DMS153 treated with DMSO at 0.1 percent for 48 hours (cell line): ENCODE measurements at regions not wholly inside any gene's neighbourhood (a gene's known extent, or its start where the extent isn't known, plus 50 kb on each side); places are given as distances from the start of the nearest gene placed in this dataset.

Source experiments
- DNase-seq: peaks from one replicate; lab custom pipeline; 2025; ENCODE audit not compliant: unreplicated experiment; lab: John Stamatoyannopoulos, UW

GRCh38 chr6:140571145-140571544, 1196.7 kb upstream of the CITED2 start:
- DNase-seq, result no peak

GRCh38 chr6:140567466-140567865, 1193.0 kb upstream of the CITED2 start:
- no peak for DNase-seq

GRCh38 chr6:140566781-140567277, 1192.4 kb upstream of the CITED2 start:
- no peak for DNase-seq

GRCh38 chr6:140563728-140564127, 1189.3 kb upstream of the CITED2 start:
- DNase-seq, result no peak

GRCh38 chr6:140561701-140562100, 1187.3 kb upstream of the CITED2 start:
- DNase-seq, result no peak

GRCh38 chr6:140560671-140561070, 1186.2 kb upstream of the CITED2 start:
- no peak for DNase-seq

GRCh38 chr6:140559458-140559857, 1185.0 kb upstream of the CITED2 start:
- no peak for DNase-seq

GRCh38 chr6:140554421-140554820, 1180.0 kb upstream of the CITED2 start:
- no peak for DNase-seq

GRCh38 chr6:140548366-140548765, 1173.9 kb upstream of the CITED2 start:
- DNase-seq, result no peak

GRCh38 chr6:140546640-140547039, 1172.2 kb upstream of the CITED2 start:
- DNase-seq, result no peak

GRCh38 chr6:140544431-140544830, 1170.0 kb upstream of the CITED2 start:
- DNase-seq, result no peak

GRCh38 chr6:140542863-140543262, 1168.4 kb upstream of the CITED2 start:
- DNase-seq, result peak; percentile 86

- no peak for DNase-seq
These were observed 1166.8 kb upstream of the CITED2 start for GRCh38 chr6:140541288-140541687.

- no peak for DNase-seq
These were observed 1166.3 kb upstream of the CITED2 start for GRCh38 chr6:140540743-140541142.

- no peak for DNase-seq
These were observed 1164.5 kb upstream of the CITED2 start for GRCh38 chr6:140538926-140539325.

- DNase-seq, result no peak
These were observed 1163.6 kb upstream of the CITED2 start for GRCh38 chr6:140537834-140538705.

- no peak for DNase-seq
These were observed 1162.8 kb upstream of the CITED2 start for GRCh38 chr6:140537211-140537610.

GRCh38 chr6:140535511-140535910, 1161.1 kb upstream of the CITED2 start:
- DNase-seq, result no peak

GRCh38 chr6:140533526-140533925, 1159.1 kb upstream of the CITED2 start:
- no peak for DNase-seq

GRCh38 chr6:140504776-140505175, 1130.3 kb upstream of the CITED2 start:
- DNase-seq, result no peak

GRCh38 chr6:140500849-140501248, 1126.4 kb upstream of the CITED2 start:
- no peak for DNase-seq

GRCh38 chr6:140499607-140500006, 1125.2 kb upstream of the CITED2 start:
- no peak for DNase-seq
